Hepatocyte (in vitro differentiated cells): ENCODE measurements at regions not wholly inside any gene's neighbourhood (a gene's known extent, or its start where the extent isn't known, plus 50 kb on each side); places are given as distances from the start of the nearest gene placed in this dataset.

ENCODE experiments used
- CTCF ChIP-seq: fragments of 200-600 bp; sonication (generic); IDR thresholded peaks from 2 replicates; pipeline ENCODE4 v1.5.1; 2016; ENCODE audit warnings: antibody characterized with exemption, mild to moderate bottlenecking; ENCODE audit not compliant: poor library complexity
- EZH2 ChIP-seq: fragments of 200-600 bp; sonication (generic); IDR thresholded peaks from 2 replicates; pipeline ENCODE4 v1.6.1; 2016; ENCODE audit warnings: antibody characterized with exemption, mild to moderate bottlenecking, borderline replicate concordance
- EZH2phosphoT487 ChIP-seq: fragments of 200-600 bp; sonication (generic); IDR thresholded peaks from one replicate; pipeline ENCODE4 v1.6.1; 2018; ENCODE audit warnings: antibody characterized with exemption, mild to moderate bottlenecking, low read depth, moderate library complexity; ENCODE audit not compliant: unreplicated experiment, severe bottlenecking

DNA sequence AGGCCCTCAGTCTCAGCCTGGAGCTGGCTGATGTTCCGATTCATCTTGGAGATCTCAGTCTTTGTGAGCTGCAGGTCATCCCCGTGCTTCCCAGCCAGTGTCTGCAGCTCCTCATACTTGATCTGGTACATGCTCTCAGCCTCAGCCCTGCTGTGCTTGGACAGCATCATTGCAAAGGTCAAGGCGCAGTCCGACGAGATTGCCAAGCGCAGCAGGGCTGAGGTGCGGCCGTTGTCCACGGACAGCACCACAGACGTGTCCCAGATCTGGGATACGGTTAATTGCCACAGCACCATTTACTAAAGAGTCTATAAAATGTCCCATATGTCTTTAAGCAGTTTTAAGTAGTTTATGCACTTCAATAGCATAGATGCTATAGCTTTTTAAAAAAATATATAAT, 965.7 kb downstream of the FSCB start:
- no peak for TF ChIP-seq EZH2phosphoT487
- TF ChIP-seq CTCF: no peak
- TF ChIP-seq EZH2: no peak
